Fibroblast of the conjunctiva (primary cell): ENCODE measurements at regions not wholly inside any gene's neighbourhood (a gene's known extent, or its start where the extent isn't known, plus 50 kb on each side); places are given as distances from the start of the nearest gene placed in this dataset.

ENCODE experiments used
- DNase-seq: peaks from one replicate; pipeline ENCODE4 v3.0.0-alpha.2; 2010; ENCODE audit warnings: low read depth

GRCh38 chr16:55271945-55272513 is 52.0 kb upstream of the IRX6 start:
- DNase-seq: no peak

DNA sequence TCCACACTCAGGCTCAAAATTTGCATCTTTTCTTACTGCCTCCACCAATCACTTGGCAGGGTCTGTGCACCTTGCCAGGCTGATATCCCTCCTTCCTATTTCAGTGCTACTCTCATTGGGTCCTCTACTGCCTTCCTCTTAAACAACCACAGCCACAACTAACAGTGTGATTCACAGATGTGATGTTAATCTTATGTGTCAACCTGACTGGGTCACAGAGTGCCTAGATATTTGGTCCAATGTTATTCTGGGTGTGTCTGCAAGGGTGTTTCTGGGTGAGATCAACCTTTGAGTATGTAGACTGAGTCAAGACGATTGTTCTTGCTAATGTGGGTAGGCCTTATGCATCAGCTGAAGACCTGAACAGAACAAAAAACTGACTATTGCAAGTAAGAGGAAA is 51.3 kb upstream of the IRX6 start:
- no peak for DNase-seq

- no peak for DNase-seq
Measured at GRCh38 chr16:55273356-55273755, 50.6 kb upstream of the IRX6 start.

DNA sequence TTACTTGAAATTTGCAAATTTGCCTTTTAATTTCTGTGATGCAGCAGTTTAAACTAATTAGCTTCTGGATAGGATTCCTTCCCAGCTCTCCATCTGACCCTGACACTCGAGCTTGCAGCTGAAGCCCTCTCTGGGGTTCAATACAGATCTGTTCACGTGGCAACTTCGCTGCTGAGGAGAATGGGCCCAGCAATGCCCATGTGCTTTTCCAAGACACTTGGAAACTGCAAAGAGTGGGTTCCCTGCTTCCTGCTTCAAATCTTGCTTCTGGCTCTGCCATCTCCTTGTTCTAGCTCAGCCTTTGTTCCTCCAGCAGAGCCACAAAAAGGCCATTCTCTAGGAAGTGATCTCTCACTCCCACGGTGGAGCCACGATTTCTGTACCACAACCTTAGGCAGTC is 50.0 kb upstream of the IRX6 start:
- DNase-seq: no peak
